Astrocyte of the cerebellum (primary cell): ENCODE measurements at regions not wholly inside any gene's neighbourhood (a gene's known extent, or its start where the extent isn't known, plus 50 kb on each side); places are given as distances from the start of the nearest gene placed in this dataset.
A peak's percentile ranks its signal among the peaks of the same experiment; 100 is the strongest.

ENCODE experiments used
- DNase-seq: peaks from one replicate; pipeline ENCODE4 v3.0.0-alpha.2; 2011; ENCODE audit warnings: low read depth
- H3K4me3 ChIP-seq: 2 replicates; pipeline ENCODE4 v1.5.1; 2011; ENCODE audit warnings: mild to moderate bottlenecking, low read depth, low read length, moderate library complexity
- in situ Hi-C: cut with HindIII; loops from 2 replicates; pipeline ENCODE4 v1.10.0; 2017; ENCODE audit warnings: low sequenced_read_pairs
- TF ChIP-seq, protein P1 (sequence below): IDR thresholded peaks from 2 replicates; pipeline ENCODE4 v1.5.1; 2012; ENCODE audit warnings: low read length, low read depth, moderate library complexity, mild to moderate bottlenecking; ENCODE audit errors: missing control alignments

DNA sequence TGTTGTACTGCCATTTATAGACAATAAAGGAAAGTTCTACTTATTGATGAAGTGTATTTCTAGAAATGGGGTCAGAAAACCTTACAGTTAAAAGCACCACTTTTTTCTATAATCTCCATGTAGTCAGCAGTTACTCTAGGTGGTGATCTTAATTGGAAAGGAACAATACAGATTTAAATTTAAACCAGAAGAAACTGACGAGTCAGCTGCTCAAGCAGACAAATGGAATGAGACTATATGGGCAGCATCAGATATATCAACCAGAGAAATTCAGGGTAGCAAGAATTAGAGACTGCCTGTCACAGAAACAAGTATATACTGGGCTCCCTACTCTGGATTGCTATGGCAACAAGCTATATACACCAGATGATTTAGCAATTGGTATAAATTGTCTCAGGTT lies 99.6 kb upstream of the SCG2 start:
- in situ Hi-C loops = no loop called here
- no peak for DNase-seq
- TF ChIP-seq, protein P1, sequence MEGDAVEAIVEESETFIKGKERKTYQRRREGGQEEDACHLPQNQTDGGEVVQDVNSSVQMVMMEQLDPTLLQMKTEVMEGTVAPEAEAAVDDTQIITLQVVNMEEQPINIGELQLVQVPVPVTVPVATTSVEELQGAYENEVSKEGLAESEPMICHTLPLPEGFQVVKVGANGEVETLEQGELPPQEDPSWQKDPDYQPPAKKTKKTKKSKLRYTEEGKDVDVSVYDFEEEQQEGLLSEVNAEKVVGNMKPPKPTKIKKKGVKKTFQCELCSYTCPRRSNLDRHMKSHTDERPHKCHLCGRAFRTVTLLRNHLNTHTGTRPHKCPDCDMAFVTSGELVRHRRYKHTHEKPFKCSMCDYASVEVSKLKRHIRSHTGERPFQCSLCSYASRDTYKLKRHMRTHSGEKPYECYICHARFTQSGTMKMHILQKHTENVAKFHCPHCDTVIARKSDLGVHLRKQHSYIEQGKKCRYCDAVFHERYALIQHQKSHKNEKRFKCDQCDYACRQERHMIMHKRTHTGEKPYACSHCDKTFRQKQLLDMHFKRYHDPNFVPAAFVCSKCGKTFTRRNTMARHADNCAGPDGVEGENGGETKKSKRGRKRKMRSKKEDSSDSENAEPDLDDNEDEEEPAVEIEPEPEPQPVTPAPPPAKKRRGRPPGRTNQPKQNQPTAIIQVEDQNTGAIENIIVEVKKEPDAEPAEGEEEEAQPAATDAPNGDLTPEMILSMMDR = no peak
- H3K4me3 ChIP-seq = no peak overlapping the region

DNA sequence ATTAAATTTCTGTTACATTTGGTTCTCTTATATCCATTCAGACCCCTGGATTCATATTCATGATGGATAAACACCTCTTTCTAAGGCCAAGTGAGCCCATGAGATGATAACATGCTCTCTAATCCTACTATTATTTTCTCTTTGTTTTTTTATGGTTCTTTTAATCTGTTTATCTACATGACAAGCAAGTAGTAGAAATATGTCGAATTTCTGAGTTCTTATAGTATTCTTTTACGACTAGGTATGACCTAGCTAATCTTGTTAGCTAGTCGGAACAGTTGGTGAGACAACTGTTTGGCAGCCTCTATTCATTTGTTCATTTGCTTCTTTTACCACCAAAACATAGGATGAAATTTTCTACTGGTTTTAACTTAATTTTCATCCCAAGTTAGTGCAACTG lies 98.1 kb upstream of the SCG2 start:
- TF ChIP-seq, protein P1 = no peak
- no peak for DNase-seq
- in situ Hi-C loops = no loop called here
- H3K4me3 ChIP-seq = no peak overlapping the region

- TF ChIP-seq, protein P1 = no peak
- peak; percentile 55 for DNase-seq
- in situ Hi-C loops = no loop called here
- no peak overlapping the region for H3K4me3 ChIP-seq
These were observed 95.9 kb upstream of the SCG2 start for GRCh38 chr2:223697892-223698645.

- H3K4me3 ChIP-seq = no peak overlapping the region
- DNase-seq = no peak
- TF ChIP-seq, protein P1 = no peak
- in situ Hi-C loops = no loop called here
These were observed 95.2 kb upstream of the SCG2 start for GRCh38 chr2:223697316-223697891.

- DNase-seq = no peak
These were observed 94.6 kb upstream of the SCG2 start for GRCh38 chr2:223696719-223697118.

DNA sequence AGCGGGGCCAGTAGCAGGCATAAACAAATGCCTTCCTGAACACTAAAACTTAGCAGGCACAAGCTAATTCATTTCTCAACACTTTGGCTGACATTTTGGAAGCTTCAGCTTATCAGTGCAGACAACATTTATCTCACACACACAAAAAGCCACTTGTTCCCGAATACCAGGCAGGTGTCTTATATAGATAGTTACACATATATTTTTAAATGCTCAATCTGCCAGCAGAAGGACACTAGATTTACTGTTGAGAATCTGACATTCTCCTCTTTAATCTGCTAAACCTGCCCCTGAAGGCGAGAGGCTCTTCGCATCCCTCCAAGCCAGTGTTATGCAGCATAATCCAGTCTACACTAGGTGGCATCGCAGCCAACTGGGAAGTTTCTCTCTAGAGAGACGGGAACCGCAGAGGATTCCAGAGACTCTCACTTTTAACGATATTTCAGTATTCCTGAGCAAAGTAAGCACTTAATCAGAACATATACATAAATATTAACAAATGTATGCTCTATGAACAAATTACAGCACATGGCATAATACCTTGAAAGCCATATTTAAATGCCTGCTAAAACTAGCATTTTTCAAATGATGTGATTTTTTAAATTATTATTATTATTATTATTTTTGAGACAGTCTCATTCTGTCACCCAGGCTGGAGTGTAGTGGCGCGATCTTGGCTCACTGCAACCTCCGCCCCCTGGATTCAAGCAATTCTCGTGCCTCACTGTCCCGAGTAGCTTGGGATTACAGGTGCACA lies 90.2 kb upstream of the SCG2 start:
- no peak for DNase-seq
- no peak overlapping the region for H3K4me3 ChIP-seq
- in situ Hi-C loops = no loop called here
- TF ChIP-seq, protein P1 = peak; percentile 83

More at GRCh38 chr2:223696719-223697118, 94.6 kb upstream of the SCG2 start:
- TF ChIP-seq, protein P1 = no peak
- in situ Hi-C loops = no loop called here
- H3K4me3 ChIP-seq = no peak overlapping the region
